Activated T-cell treated with anti-CD3 and anti-CD28 coated beads for 24 hours (primary cell): ENCODE measurements at regions not wholly inside any gene's neighbourhood (a gene's known extent, or its start where the extent isn't known, plus 50 kb on each side); places are given as distances from the start of the nearest gene placed in this dataset.
"Not testable (repeated sequence)": the region's sequence is repeated elsewhere in the genome, so short reads cannot be mapped to it uniquely, and the experiment has no call there.

Source experiments
- DNase-seq: peaks from one replicate; pipeline ENCODE4 v3.0.0-alpha.2; 2020; ENCODE audit warnings: low read depth

GRCh38 chr13:89052699-89053098 lies 1381.5 kb downstream of the SLITRK5 start:
- DNase-seq = no peak

GRCh38 chr13:89053418-89053817 lies 1382.2 kb downstream of the SLITRK5 start:
- DNase-seq = no peak

GRCh38 chr13:89057274-89057673 lies 1386.1 kb downstream of the SLITRK5 start:
- DNase-seq = no peak

GRCh38 chr13:89057862-89058261 lies 1386.7 kb downstream of the SLITRK5 start:
- DNase-seq = no peak

- DNase-seq = no peak
These were observed 1390.7 kb downstream of the SLITRK5 start for GRCh38 chr13:89061821-89062220.

DNA sequence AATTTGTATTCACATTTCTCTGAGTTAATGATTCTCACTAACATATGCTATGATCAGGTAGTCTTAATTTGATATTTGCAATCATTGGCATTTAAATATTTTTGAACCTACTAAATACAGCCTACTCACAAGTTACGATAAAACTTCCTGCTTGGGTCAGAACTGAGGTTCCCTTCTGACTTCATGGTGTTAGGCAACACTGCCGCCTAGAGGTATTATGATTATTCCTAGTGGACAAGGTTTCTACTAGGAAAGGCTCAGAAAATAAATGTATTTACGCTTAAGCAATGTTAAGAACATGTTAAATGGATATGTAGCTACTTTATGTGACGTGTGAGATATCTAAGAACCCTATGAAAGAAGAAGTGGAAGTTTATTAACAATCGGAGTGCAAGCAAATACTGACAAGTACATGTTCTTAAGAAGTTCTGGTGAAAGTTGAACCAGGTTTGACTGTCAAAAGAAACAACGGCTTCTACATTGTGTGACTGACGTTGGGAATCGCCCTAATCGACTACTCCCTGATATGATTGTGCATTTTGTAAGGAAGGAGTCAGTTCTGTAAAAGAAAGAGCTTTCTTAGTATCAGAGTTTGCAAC lies 1395.8 kb downstream of the SLITRK5 start:
- DNase-seq = peak; percentile 14

- DNase-seq = no peak
These were observed 1401.8 kb downstream of the SLITRK5 start for GRCh38 chr13:89072979-89073378.

- DNase-seq = no peak
These were observed 1405.5 kb downstream of the SLITRK5 start for GRCh38 chr13:89076622-89077021.

- DNase-seq = no peak
These were observed 1411.5 kb downstream of the SLITRK5 start for GRCh38 chr13:89082623-89083022.

GRCh38 chr13:89088107-89088506 lies 1416.9 kb downstream of the SLITRK5 start:
- DNase-seq = not testable (repeated sequence)

- DNase-seq = no peak
These were observed 1426.8 kb downstream of the SLITRK5 start for GRCh38 chr13:89097994-89098393.

DNA sequence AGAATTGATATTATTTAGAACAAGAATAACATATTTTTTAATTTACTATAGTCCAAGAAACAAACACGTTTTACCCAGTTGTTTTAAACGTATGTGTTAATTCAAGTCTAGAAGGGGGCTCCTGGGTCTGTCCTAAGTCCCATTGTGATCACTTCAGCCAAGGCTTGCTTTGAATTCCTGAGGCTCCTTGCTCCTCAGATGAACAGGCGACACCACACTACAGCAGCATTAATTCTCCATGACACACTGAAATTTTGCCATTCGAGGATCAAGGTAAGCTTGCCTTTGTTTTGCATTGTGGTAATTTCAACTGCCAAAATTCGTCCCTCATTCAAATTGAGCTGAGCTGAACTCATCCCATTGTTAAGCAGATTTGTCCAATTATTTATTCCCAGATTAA lies 1442.6 kb downstream of the SLITRK5 start:
- no peak for DNase-seq

GRCh38 chr13:89115307-89115706 lies 1444.1 kb downstream of the SLITRK5 start:
- DNase-seq = no peak

DNA sequence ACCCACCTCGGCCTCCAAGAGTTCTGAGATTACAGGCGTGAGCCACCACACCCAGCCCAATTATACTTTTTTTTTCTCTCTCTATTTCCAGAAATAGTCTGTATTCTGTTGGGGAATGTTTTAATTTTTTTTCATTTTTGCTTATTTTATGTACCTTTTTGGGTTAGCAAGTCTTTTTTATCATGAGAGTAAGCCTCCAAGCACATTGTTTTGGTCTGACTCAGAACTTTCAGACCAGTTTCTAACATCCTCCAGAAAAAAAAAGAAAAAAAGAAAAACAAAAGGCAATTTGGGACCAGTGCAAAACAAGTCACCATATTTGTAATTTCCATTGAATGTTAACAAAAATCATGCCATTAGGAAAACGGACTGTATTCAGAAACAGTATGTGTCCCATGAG lies 1465.5 kb downstream of the SLITRK5 start:
- DNase-seq = no peak

DNA sequence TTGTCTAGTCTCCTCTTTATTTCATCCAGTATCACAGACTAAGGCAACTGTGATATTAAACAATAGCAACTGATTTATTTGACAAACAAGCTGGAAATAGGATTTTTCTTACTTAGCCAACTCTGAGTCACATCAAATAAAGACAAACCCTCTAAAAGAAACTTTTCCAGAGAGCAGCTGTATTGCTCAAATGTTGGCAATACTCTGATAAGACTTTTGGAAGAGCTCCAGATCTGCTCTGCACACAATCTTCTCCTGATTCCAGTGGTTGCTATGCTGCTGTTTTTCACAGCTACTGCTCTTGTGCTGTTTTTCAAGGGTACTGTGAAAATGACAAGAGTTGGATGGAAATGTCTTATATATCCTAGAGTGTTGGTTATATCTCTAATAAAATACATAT lies 1479.2 kb downstream of the SLITRK5 start:
- no peak for DNase-seq

- no peak for DNase-seq
These were observed 1482.8 kb downstream of the SLITRK5 start for GRCh38 chr13:89153941-89154340.

GRCh38 chr13:89163096-89163495 lies 1491.9 kb downstream of the SLITRK5 start:
- no peak for DNase-seq

GRCh38 chr13:89165685-89166084 lies 1494.5 kb downstream of the SLITRK5 start:
- no peak for DNase-seq

DNA sequence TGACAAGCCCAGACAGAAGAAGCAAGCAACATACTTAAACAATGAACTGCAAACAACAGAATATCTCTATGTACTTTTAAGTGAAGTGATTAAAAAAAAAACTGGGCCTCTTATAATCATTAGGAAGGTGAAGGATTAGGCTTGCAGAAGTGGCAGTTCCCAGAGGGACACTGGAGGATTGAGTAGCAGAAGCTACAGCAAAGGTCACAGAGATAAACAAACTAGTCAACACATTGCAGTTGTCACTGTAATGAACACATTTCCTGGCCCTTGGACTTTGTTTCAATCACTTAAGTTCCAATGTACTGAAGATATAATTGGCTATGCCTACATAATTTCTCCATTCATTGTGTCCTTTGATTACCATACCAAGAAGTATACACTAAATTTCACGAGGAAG lies 1498.8 kb downstream of the SLITRK5 start:
- no peak for DNase-seq

- no peak for DNase-seq
These were observed 1509.9 kb downstream of the SLITRK5 start for GRCh38 chr13:89181041-89181440.

- no peak for DNase-seq
These were observed 1528.0 kb downstream of the SLITRK5 start for GRCh38 chr13:89199138-89199537.

- no peak for DNase-seq
These were observed 1533.3 kb downstream of the SLITRK5 start for GRCh38 chr13:89204435-89204834.

DNA sequence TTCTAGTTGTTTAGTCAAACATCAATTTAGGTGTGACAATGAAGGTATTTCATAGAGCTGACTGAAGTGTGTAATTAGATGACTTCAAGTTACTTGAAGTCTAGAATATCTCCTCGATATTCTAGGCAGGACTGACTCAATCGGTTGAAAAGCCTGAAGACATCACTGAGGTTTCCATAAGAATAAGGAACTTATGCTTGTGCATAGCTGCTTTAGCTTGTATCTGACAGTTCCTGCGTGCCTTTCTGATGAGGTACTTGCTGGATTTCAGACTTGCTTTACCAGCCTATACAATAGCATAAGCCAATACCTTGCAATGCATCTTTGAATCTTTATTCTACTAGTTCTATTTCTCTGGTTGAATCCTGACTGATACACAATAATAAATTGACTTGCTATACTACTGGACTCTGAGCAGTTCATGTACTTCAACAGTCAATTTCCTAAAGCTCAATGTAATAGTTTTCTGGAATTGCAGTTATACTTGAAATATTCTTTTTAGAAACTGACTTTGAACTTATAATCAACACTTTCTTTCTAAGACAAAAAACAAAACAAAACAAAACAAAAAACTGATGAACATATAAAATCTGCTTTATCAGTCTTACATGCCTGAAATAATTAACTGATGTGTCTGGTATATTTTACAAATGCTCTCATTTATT lies 1534.8 kb downstream of the SLITRK5 start:
- DNase-seq = no peak

GRCh38 chr13:89212186-89212585 lies 1541.0 kb downstream of the SLITRK5 start:
- DNase-seq = no peak
